OCI-LY1 (cell line): ENCODE measurements at regions not wholly inside any gene's neighbourhood (a gene's known extent, or its start where the extent isn't known, plus 50 kb on each side); places are given as distances from the start of the nearest gene placed in this dataset.

ENCODE experiments used
- EZH2 ChIP-seq: fragments of 200-600 bp; sonication (generic), shearing (Covaris generic); IDR thresholded peaks from 2 replicates; pipeline ENCODE4 v1.8.0; 2017; ENCODE audit warnings: borderline replicate concordance, mixed run types, mild to moderate bottlenecking, antibody characterized with exemption, low read length, moderate library complexity, mixed read lengths
- TF ChIP-seq, protein P1 (sequence below): fragments of 200-600 bp; sonication (generic), shearing (Covaris generic); IDR thresholded peaks from 2 replicates; pipeline ENCODE4 v1.5.1; 2017; ENCODE audit warnings: mild to moderate bottlenecking, antibody characterized with exemption, low read length, moderate library complexity, mixed read lengths

- TF ChIP-seq EZH2, result no peak
- TF ChIP-seq, protein P1, sequence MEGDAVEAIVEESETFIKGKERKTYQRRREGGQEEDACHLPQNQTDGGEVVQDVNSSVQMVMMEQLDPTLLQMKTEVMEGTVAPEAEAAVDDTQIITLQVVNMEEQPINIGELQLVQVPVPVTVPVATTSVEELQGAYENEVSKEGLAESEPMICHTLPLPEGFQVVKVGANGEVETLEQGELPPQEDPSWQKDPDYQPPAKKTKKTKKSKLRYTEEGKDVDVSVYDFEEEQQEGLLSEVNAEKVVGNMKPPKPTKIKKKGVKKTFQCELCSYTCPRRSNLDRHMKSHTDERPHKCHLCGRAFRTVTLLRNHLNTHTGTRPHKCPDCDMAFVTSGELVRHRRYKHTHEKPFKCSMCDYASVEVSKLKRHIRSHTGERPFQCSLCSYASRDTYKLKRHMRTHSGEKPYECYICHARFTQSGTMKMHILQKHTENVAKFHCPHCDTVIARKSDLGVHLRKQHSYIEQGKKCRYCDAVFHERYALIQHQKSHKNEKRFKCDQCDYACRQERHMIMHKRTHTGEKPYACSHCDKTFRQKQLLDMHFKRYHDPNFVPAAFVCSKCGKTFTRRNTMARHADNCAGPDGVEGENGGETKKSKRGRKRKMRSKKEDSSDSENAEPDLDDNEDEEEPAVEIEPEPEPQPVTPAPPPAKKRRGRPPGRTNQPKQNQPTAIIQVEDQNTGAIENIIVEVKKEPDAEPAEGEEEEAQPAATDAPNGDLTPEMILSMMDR, result no peak
Measured at GRCh38 chr18:75895135-75895534, 467.6 kb upstream of the SMIM21 start.
